Neutrophil (primary cell): ENCODE measurements at regions not wholly inside any gene's neighbourhood (a gene's known extent, or its start where the extent isn't known, plus 50 kb on each side); places are given as distances from the start of the nearest gene placed in this dataset.

Experiments used
- H3K27ac ChIP-seq: fragments of 200-600 bp; sonication (generic); 2 replicates; pipeline ENCODE4 v1.5.1; 2016; ENCODE audit warnings: mild to moderate bottlenecking, moderate library complexity
- H3K27me3 ChIP-seq: fragments of 200-600 bp; sonication (generic); 2 replicates; pipeline ENCODE4 v1.6.0; 2016; ENCODE audit warnings: mild to moderate bottlenecking
- H3K36me3 ChIP-seq: fragments of 200-600 bp; sonication (generic); 2 replicates; pipeline ENCODE4 v1.5.1; 2017
- H3K4me1 ChIP-seq, 2 experiments: fragments of 200-600 bp in 1 of 2; sonication (generic) in 1 of 2; 1 replicate in 1 of 2; 2 replicates in 1 of 2; pipeline versions ENCODE4 v1.5.1 to v1.6.1; 2013 to 2016; ENCODE audit warnings: low read depth in 1 of 2, low read length in 1 of 2, mild to moderate bottlenecking in 1 of 2, moderate library complexity in 1 of 2; ENCODE audit not compliant: control insufficient read depth in 1 of 2, insufficient read depth in 1 of 2
- H3K4me3 ChIP-seq, 2 experiments: fragments of 200-600 bp in 1 of 2; sonication (generic) in 1 of 2; 1 replicate in 1 of 2; 2 replicates in 1 of 2; pipeline ENCODE4 v1.5.1; 2013 to 2016; ENCODE audit warnings: low read depth in 1 of 2, low read length in 1 of 2, mild to moderate bottlenecking in 1 of 2, moderate library complexity in 1 of 2
- H3K9me3 ChIP-seq: fragments of 200-600 bp; sonication (generic); 2 replicates; pipeline ENCODE4 v1.5.1; 2016
- TF ChIP-seq, protein P1 (sequence below): fragments of 200-600 bp; sonication (generic); IDR thresholded peaks from 2 replicates; pipeline ENCODE4 v1.5.1; 2016; ENCODE audit warnings: antibody characterized with exemption

GRCh38 chr1:36537190-36537768 is 54.6 kb upstream of the CSF3R start:
- TF ChIP-seq, protein P1, sequence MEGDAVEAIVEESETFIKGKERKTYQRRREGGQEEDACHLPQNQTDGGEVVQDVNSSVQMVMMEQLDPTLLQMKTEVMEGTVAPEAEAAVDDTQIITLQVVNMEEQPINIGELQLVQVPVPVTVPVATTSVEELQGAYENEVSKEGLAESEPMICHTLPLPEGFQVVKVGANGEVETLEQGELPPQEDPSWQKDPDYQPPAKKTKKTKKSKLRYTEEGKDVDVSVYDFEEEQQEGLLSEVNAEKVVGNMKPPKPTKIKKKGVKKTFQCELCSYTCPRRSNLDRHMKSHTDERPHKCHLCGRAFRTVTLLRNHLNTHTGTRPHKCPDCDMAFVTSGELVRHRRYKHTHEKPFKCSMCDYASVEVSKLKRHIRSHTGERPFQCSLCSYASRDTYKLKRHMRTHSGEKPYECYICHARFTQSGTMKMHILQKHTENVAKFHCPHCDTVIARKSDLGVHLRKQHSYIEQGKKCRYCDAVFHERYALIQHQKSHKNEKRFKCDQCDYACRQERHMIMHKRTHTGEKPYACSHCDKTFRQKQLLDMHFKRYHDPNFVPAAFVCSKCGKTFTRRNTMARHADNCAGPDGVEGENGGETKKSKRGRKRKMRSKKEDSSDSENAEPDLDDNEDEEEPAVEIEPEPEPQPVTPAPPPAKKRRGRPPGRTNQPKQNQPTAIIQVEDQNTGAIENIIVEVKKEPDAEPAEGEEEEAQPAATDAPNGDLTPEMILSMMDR, result no peak
- Histone ChIP-seq H3K27me3 (peaks cover 5% of the 10 kb centered on the region), H3K36me3 (no peaks in the 10 kb centered on the region), H3K4me1 (no peaks in the 10 kb centered on the region), H3K9me3 (no peaks in the 10 kb centered on the region), H3K4me3 (no peak overlapping the region), H3K27ac (no peak overlapping the region)

- Histone ChIP-seq H3K4me3 (no peak overlapping the region), H3K9me3 (no peaks in the 10 kb centered on the region), H3K27me3 (peaks cover 5% of the 10 kb centered on the region), H3K4me1 (no peaks in the 10 kb centered on the region), H3K36me3 (no peaks in the 10 kb centered on the region), H3K27ac (no peak overlapping the region)
- TF ChIP-seq, protein P1, result no peak
These were observed 54.0 kb upstream of the CSF3R start for GRCh38 chr1:36536727-36537126.

DNA sequence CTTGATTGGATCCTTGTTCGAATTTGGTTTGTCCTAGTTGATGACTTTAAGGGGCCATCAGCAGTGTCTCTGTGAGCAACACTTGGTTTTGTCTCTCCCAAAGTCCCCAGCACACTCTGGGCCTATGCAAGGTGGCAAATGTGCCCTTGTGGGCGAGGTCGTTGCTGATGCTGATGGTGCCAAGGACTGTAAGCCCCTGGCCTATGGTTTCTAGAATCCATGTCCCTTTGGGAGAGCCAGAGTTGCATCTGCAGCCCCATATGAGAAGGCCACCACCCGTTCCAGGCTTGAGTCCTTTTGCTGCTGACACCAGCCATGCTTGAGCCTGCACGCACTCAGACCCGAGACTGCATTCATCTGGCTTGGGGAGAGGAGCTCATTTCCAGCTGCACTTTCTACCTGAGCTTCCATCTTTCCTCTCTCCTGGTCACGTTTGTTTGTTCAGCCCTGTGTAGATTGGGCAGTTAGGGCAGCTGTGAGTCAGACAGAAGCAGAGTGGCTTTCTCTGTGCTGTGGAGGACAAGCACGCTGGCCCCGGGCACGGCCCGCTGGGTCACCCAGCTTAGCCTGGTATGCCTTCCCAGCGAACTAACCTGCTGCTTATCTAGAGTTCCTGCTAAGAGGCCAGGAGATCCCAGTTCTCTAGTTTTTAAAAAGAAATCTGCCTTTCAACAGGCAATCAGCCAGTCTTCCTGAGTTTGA is 52.1 kb upstream of the CSF3R start:
- Histone ChIP-seq H3K36me3 (no peaks in the 10 kb centered on the region), H3K4me3 (no peak overlapping the region), H3K9me3 (no peaks in the 10 kb centered on the region), H3K27me3 (peaks cover 5% of the 10 kb centered on the region), H3K27ac (no peak overlapping the region), H3K4me1 (no peaks in the 10 kb centered on the region)
- TF ChIP-seq, protein P1, result no peak

DNA sequence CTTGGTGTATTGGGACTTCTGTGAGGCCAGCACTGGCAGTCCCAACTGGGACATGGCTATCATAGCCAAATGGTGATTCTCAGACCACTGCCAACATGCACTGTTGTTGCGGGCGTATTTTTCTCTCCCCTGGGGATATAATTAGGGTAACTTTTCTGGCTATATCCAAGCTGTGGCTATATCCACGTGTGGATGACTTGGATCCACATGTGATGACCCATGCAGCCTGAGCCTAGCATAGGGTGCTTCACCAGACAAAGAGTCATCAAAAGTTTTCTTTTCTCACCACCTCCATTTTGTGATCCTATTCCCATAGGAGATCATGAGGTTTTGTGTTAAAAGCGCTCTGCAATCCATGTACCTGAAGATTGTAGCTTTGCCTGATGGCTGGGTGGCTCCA is 51.2 kb upstream of the CSF3R start:
- TF ChIP-seq, protein P1, result no peak
- Histone ChIP-seq H3K27ac (no peak overlapping the region), H3K27me3 (peaks cover 5% of the 10 kb centered on the region), H3K36me3 (no peaks in the 10 kb centered on the region), H3K9me3 (no peaks in the 10 kb centered on the region), H3K4me1 (no peaks in the 10 kb centered on the region), H3K4me3 (no peak overlapping the region)

DNA sequence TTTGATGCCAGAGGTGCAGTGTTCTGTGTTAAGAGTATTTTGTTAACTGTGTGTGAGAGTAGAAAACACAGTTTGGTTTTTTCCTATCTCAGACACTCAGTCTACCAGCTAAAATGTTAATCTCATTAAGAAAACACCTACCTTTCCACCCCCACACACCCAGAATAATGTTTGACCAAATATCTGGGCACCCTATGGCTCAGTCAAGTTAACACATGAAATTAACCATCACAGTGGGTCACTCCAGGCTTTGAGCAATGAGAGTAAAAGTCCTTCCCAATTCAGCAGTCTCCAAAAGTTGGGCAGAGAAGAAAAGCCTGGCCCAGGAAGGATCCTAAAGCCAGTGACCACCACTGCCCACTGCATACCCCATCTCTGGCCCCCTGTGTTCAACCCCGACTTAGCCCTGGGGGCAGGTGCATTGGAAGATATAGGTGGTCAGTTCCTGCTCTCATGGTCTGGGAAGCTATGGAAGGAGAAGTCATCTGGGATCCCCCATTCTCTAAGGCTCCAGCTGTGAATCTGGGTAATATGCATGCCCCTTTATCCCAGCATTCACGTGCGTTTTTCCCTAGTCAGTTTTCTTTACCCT is 50.2 kb upstream of the CSF3R start:
- H3K36me3 ChIP-seq, result no peaks in the 10 kb centered on the region
- no peak overlapping the region for H3K27ac ChIP-seq
- H3K9me3 ChIP-seq, result no peaks in the 10 kb centered on the region
- no peak overlapping the region for H3K4me3 ChIP-seq
- H3K27me3 ChIP-seq, result peaks cover 5% of the 10 kb centered on the region
- no peaks in the 10 kb centered on the region for H3K4me1 ChIP-seq
- TF ChIP-seq, protein P1, result no peak
